AG04450 (cell line): ENCODE measurements at regions not wholly inside any gene's neighbourhood (a gene's known extent, or its start where the extent isn't known, plus 50 kb on each side); places are given as distances from the start of the nearest gene placed in this dataset.

Source experiments
- CTCF ChIA-PET: fragments of 300-600, 350-600 bp; formaldehyde crosslinking; extraction: SDS; loops from one replicate; lab custom pipeline; 2022; ENCODE audit warnings: antibody characterized with exemption, inconsistent platforms; lab: Charles Lee
- POLR2A ChIA-PET: fragments of 350-600 bp; formaldehyde crosslinking; extraction: SDS; loops from one replicate; lab custom pipeline; 2021; ENCODE audit warnings: antibody characterized with exemption, inconsistent platforms; lab: Yijun Ruan, JAX
- DNase-seq: peaks from one replicate; pipeline ENCODE4 v3.0.0-alpha.2; 2011; ENCODE audit warnings: low read depth, low spot score
- H3K27ac ChIP-seq: one replicate; pipeline ENCODE4 v1.5.1; 2012; ENCODE audit warnings: low read depth, low read length, control low read depth
- H3K27me3 ChIP-seq: one replicate; pipeline ENCODE4 v1.6.0; 2012; ENCODE audit warnings: low read length; ENCODE audit not compliant: control insufficient read depth, insufficient read depth
- H3K4me3 ChIP-seq: 2 replicates; pipeline ENCODE4 v1.5.1; 2011; ENCODE audit warnings: mild to moderate bottlenecking, low read depth, low read length, control low read depth
- H3K9me3 ChIP-seq: 2 replicates; pipeline ENCODE4 v1.5.1; 2012; ENCODE audit warnings: low read length; ENCODE audit not compliant: control insufficient read depth, insufficient read depth
- TF ChIP-seq, protein P1 (sequence below): IDR thresholded peaks from 2 replicates; pipeline ENCODE4 v1.5.1; 2011; ENCODE audit warnings: low read depth, low read length, control low read depth, inconsistent platforms

DNA sequence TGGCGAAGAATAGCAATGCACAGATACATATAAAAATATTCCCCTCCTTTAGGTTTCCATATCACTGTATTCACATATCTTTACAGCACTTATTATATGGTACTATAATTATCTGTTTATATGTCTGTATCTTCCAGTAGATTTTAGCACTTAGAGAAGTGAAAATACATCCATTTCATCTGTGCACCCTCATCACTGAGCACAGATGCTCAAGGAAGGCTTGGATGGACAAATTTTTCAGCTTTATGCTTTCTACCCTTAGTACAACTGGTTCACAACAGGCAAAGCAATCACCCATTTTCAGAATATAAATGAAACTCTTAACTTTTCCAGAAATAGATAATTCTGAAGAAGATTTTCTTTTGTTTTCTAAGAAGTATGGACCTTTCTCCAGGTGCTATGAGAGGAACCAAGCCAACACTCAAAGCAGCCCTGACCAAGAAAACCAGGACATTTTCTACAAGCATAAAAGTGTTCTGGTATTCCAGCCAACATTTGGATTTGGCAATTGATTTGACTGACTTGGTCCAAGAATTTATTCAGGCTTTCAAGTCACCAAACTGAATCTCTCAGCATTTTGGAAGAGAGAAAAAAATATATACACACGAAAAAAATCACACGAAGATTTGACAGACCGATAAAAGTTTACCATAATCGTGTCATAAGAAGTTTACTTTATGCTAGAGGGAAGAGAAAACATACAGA is 170.2 kb upstream of the CD180 start:
- Histone ChIP-seq H3K27me3 (no peaks in the 10 kb centered on the region), H3K27ac (no peak overlapping the region), H3K9me3 (no peaks in the 10 kb centered on the region), H3K4me3 (no peak overlapping the region)
- CTCF ChIA-PET, result no interaction called here
- DNase-seq, result no peak
- POLR2A ChIA-PET, result no interaction called here
- TF ChIP-seq, protein P1, sequence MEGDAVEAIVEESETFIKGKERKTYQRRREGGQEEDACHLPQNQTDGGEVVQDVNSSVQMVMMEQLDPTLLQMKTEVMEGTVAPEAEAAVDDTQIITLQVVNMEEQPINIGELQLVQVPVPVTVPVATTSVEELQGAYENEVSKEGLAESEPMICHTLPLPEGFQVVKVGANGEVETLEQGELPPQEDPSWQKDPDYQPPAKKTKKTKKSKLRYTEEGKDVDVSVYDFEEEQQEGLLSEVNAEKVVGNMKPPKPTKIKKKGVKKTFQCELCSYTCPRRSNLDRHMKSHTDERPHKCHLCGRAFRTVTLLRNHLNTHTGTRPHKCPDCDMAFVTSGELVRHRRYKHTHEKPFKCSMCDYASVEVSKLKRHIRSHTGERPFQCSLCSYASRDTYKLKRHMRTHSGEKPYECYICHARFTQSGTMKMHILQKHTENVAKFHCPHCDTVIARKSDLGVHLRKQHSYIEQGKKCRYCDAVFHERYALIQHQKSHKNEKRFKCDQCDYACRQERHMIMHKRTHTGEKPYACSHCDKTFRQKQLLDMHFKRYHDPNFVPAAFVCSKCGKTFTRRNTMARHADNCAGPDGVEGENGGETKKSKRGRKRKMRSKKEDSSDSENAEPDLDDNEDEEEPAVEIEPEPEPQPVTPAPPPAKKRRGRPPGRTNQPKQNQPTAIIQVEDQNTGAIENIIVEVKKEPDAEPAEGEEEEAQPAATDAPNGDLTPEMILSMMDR, result no peak

- no peaks in the 10 kb centered on the region for H3K27me3 ChIP-seq
- H3K9me3 ChIP-seq, result no peaks in the 10 kb centered on the region
- ChIA-PET POLR2A (no interaction called here), CTCF (no interaction called here)
- H3K4me3 ChIP-seq, result no peak overlapping the region
- TF ChIP-seq, protein P1, result no peak
- DNase-seq, result no peak
- H3K27ac ChIP-seq, result no peak overlapping the region
These were observed 169.7 kb upstream of the CD180 start for GRCh38 chr5:67366276-67366675.

DNA sequence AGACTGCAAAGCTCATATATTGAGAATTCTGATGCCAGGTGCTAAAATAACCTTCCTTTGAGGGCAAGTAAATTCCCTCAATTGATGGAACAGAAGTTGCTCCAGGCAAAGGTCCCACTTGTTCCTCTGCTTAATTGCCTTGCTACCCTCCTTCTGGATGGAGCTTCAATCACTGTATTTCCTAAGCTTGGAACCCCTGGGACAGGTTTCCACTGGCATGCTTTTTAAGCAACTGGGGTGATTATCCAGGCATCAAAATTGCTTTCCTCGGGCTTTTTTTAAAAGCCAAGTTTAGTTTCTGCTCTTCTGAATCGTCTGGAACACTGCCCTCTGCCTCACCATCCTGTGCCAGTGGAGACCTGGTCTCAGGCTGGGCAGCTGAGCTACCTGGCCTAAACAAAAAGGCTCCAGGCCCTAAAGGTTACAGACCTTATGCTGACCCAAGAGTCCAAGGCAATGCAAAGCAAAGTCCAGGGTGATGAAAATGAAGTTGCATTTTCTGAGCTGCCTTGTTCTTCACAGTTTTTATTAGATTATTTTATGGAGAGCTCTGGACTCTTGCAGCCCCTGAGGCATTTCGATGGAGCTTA is 167.9 kb upstream of the CD180 start:
- TF ChIP-seq, protein P1, result no peak
- no peak for DNase-seq
- no peak overlapping the region for H3K4me3 ChIP-seq
- no peaks in the 10 kb centered on the region for H3K27me3 ChIP-seq
- H3K9me3 ChIP-seq, result no peaks in the 10 kb centered on the region
- CTCF ChIA-PET, result no interaction called here
- POLR2A ChIA-PET, result no interaction called here
- no peak overlapping the region for H3K27ac ChIP-seq

DNA sequence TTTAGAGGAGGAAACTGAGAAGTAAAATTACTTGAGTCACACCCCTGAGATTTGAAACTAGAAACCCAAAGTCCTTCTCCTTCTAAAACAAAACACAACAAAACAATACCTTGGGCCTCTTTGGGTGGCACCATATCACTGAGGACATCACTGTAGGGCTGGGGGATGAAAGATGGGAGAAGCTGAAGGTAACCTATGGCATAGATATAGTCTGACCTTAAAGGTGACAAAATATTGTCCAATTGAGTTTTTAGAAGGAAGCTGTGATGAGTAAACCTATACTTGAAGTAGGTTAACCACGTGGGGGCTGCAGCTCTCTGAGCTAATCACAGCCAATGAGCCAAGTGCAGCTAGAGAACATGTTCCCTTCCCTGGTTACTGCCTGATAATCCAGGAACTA is 167.4 kb upstream of the CD180 start:
- TF ChIP-seq, protein P1, result no peak
- no peak overlapping the region for H3K27ac ChIP-seq
- CTCF ChIA-PET, result no interaction called here
- H3K9me3 ChIP-seq, result no peaks in the 10 kb centered on the region
- H3K27me3 ChIP-seq, result no peaks in the 10 kb centered on the region
- DNase-seq, result no peak
- H3K4me3 ChIP-seq, result no peak overlapping the region
- POLR2A ChIA-PET, result no interaction called here

DNA sequence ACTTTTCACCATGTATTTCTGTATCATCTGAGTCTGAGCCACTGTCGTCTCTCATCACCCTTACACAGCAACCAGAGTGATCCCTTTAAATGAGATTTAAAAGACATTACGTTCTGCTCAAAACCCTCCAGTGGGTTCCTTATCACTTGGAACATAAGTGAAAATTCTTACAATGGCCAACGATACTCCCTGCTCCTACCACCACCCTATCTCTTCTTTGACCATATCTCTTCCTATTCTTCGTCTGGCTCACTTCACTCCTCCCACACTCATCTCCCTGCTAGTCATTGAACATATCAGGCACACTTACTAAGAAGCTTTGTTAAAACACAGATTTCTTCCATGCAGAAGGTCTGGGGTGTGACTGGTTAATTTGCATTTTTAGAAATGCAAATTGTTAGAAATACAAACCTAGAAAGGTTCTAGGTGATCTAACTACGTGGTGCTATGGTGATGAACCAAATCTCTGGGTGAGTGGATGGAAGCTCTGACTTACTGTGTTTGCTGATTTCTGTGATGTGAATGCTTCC is 166.6 kb upstream of the CD180 start:
- Histone ChIP-seq H3K4me3 (no peak overlapping the region), H3K9me3 (no peaks in the 10 kb centered on the region), H3K27me3 (no peaks in the 10 kb centered on the region), H3K27ac (no peak overlapping the region)
- POLR2A ChIA-PET, result no interaction called here
- no peak for DNase-seq
- CTCF ChIA-PET, result no interaction called here
- TF ChIP-seq, protein P1, result no peak
